ENCODE measurements at regions not wholly inside any gene's neighbourhood (a gene's known extent, or its start where the extent isn't known, plus 50 kb on each side); places are given as distances from the start of the nearest gene placed in this dataset.

GRCh38 chr9:95822583-95823431 lies 52.7 kb upstream of the ERCC6L2 start:
- no peak for ATAC-seq
- H3K27ac ChIP-seq: no peak overlapping the region
- 84 to 85% (median 85%) methylated on average over 11 of the region's 11 CpGs for WGBS, 3 donors
- no peak for DNase-seq
- H3K27me3 ChIP-seq (ENCODE audit: insufficient read depth in 3 of 3, low read length in 2 of 3): no peaks in the 10 kb centered on the region
- no peaks in the 10 kb centered on the region for H3K9me3 ChIP-seq
- no peaks in the 10 kb centered on the region for H3K4me1 ChIP-seq
- no peaks in the 10 kb centered on the region for H3K36me3 ChIP-seq (ENCODE audit: insufficient read depth in 1 of 2, low read depth in 1 of 2)
- intact Hi-C loops (cut with DNase I): no loop called here
- TF ChIP-seq, protein P1, sequence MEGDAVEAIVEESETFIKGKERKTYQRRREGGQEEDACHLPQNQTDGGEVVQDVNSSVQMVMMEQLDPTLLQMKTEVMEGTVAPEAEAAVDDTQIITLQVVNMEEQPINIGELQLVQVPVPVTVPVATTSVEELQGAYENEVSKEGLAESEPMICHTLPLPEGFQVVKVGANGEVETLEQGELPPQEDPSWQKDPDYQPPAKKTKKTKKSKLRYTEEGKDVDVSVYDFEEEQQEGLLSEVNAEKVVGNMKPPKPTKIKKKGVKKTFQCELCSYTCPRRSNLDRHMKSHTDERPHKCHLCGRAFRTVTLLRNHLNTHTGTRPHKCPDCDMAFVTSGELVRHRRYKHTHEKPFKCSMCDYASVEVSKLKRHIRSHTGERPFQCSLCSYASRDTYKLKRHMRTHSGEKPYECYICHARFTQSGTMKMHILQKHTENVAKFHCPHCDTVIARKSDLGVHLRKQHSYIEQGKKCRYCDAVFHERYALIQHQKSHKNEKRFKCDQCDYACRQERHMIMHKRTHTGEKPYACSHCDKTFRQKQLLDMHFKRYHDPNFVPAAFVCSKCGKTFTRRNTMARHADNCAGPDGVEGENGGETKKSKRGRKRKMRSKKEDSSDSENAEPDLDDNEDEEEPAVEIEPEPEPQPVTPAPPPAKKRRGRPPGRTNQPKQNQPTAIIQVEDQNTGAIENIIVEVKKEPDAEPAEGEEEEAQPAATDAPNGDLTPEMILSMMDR (IDR thresholded peaks at IDR 0.05): no peak
- no peak overlapping the region for H3K4me3 ChIP-seq

DNA sequence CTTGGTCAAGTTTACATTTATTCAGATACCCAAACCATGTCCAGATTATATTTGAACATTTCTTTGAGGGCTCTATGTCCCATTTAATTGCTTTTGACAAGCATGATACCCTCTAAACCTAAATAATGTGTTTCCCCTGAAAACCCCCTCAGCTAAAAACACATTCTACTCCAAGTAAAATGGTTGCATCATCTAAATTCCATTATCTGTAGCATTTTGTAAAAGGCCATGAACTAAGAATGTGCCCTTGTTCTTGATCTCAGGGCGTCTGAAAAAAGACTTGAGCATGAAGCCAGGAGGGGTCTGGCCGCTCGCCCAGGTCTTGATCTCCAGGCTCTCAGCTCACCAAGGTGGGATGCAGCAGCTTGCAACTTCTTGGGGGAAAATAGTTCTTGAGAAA lies 53.5 kb upstream of the ERCC6L2 start:
- DNase-seq (no peak), ATAC-seq (no peak)
- Histone ChIP-seq H3K4me1 (no peaks in the 10 kb centered on the region), H3K9me3 (no peaks in the 10 kb centered on the region), H3K36me3 (ENCODE audit: insufficient read depth in 1 of 2, low read depth in 1 of 2) (no peaks in the 10 kb centered on the region), H3K27ac (no peak overlapping the region), H3K27me3 (ENCODE audit: insufficient read depth in 3 of 3, low read length in 2 of 3) (no peaks in the 10 kb centered on the region), H3K4me3 (no peak overlapping the region)
- WGBS, 3 donors: 88 to 93% (median 89%) methylated on average over 3 of the region's 3 CpGs
- TF ChIP-seq, protein P1 (IDR thresholded peaks at IDR 0.05): no peak
- intact Hi-C loops (cut with DNase I): no loop called here

DNA sequence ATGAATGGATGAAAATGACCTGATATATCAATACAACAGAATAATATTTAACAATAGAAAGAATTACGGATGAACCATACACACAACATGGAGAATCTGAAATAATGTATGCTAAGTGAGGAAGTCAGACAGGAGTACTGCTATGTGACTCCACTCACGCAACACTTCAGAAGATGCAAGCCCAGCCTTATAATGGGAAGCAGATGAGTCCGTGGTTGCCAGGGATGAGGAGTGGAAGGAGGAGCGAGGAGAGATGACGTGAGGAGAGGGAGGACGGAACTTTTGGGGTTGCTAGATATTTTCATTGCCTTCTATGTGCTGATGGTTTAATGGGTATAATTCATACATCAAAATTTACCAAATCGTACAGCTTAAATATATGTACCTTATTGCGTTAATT lies 55.4 kb upstream of the ERCC6L2 start:
- H3K9me3 ChIP-seq: no peaks in the 10 kb centered on the region
- DNase-seq: no peak
- no peaks in the 10 kb centered on the region for H3K36me3 ChIP-seq (ENCODE audit: insufficient read depth in 1 of 2, low read depth in 1 of 2)
- no peak overlapping the region for H3K4me3 ChIP-seq
- H3K27ac ChIP-seq: no peak overlapping the region
- no peaks in the 10 kb centered on the region for H3K4me1 ChIP-seq
- H3K27me3 ChIP-seq (ENCODE audit: insufficient read depth in 3 of 3, low read length in 2 of 3): no peaks in the 10 kb centered on the region
- 93 to 96% (median 95%) methylated on average over 8 of the region's 8 CpGs for WGBS, 3 donors
- intact Hi-C loops (cut with DNase I): no loop called here
- TF ChIP-seq, protein P1 (IDR thresholded peaks at IDR 0.05): no peak
- no peak for ATAC-seq

DNA sequence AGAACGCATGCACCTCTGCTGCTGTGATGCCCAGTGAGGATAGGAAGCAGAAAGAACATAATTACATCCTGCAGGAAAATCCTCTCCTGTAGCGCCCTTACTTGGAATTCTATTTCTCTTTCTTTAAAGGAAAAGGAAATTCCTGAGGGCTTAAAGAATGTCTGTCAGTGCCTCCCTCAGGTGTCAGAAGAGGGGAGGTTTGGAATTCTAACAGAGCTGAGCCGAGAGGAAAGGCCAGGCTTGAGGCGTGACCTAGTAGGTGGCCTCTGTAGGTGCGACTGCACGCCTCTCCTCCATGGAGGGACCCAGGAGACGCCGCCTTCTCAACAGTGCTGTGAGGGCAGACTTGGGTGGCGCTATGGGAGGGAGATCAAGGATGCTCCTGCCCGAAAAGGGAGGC lies 55.9 kb upstream of the ERCC6L2 start:
- H3K4me1 ChIP-seq: no peaks in the 10 kb centered on the region
- intact Hi-C loops (cut with DNase I): no loop called here
- 82 to 85% (median 84%) methylated on average over 10 of the region's 10 CpGs for WGBS, 3 donors
- no peak overlapping the region for H3K27ac ChIP-seq
- H3K9me3 ChIP-seq: no peaks in the 10 kb centered on the region
- ATAC-seq: no peak
- TF ChIP-seq, protein P1 (IDR thresholded peaks at IDR 0.05): no peak
- no peak overlapping the region for H3K4me3 ChIP-seq
- H3K36me3 ChIP-seq (ENCODE audit: insufficient read depth in 1 of 2, low read depth in 1 of 2): no peaks in the 10 kb centered on the region
- no peaks in the 10 kb centered on the region for H3K27me3 ChIP-seq (ENCODE audit: insufficient read depth in 3 of 3, low read length in 2 of 3)
- no peak for DNase-seq

- no peak overlapping the region for H3K27ac ChIP-seq
- H3K36me3 ChIP-seq (ENCODE audit: insufficient read depth in 1 of 2, low read depth in 1 of 2): peaks cover 0 to 4% of the 10 kb centered on the region in 2 donors
- no peaks in the 10 kb centered on the region for H3K9me3 ChIP-seq
- H3K4me3 ChIP-seq: no peak overlapping the region
- H3K4me1 ChIP-seq: no peaks in the 10 kb centered on the region
- 71 to 87% (median 84%) methylated on average over 6 of the region's 6 CpGs for whole genome bisulfite sequencing, 3 donors
- no peaks in the 10 kb centered on the region for H3K27me3 ChIP-seq (ENCODE audit: insufficient read depth in 3 of 3, low read length in 2 of 3)
- no peak for ATAC-seq
- TF ChIP-seq, protein P1 (IDR thresholded peaks at IDR 0.05): no peak
- no peak for DNase-seq
- intact Hi-C loops (cut with DNase I): no loop called here
Measured at GRCh38 chr9:95817205-95817604, 58.3 kb upstream of the ERCC6L2 start.
